GM19351 (cell line): ENCODE measurements at regions not wholly inside any gene's neighbourhood (a gene's known extent, or its start where the extent isn't known, plus 50 kb on each side); places are given as distances from the start of the nearest gene placed in this dataset.
"Not testable (repeated sequence)": the region's sequence is repeated elsewhere in the genome, so short reads cannot be mapped to it uniquely, and the experiment has no call there.

Source experiments
- ATAC-seq: cut with Tn5 transposase; IDR thresholded peaks from one replicate; pipeline ENCODE4 v1.9.1; 2021; ENCODE audit warnings: mild to moderate bottlenecking, moderate library complexity; ENCODE audit not compliant: unreplicated experiment

- no peak for ATAC-seq
These were observed 254.8 kb downstream of the TEX29 start for GRCh38 chr13:111575276-111575675.

- no peak for ATAC-seq
These were observed 255.3 kb downstream of the TEX29 start for GRCh38 chr13:111575719-111576118.

GRCh38 chr13:111577208-111577828 is 256.9 kb downstream of the TEX29 start:
- no peak for ATAC-seq

GRCh38 chr13:111577956-111578605 is 257.6 kb downstream of the TEX29 start:
- no peak for ATAC-seq

- no peak for ATAC-seq
These were observed 263.7 kb downstream of the TEX29 start for GRCh38 chr13:111584101-111584672.

- no peak for ATAC-seq
These were observed 264.4 kb downstream of the TEX29 start for GRCh38 chr13:111584870-111585269.

GRCh38 chr13:111586291-111586690 is 265.8 kb downstream of the TEX29 start:
- no peak for ATAC-seq

GRCh38 chr13:111587249-111587648 is 266.8 kb downstream of the TEX29 start:
- no peak for ATAC-seq

GRCh38 chr13:111589321-111589720 is 268.9 kb downstream of the TEX29 start:
- ATAC-seq = no peak

- no peak for ATAC-seq
These were observed 269.6 kb downstream of the TEX29 start for GRCh38 chr13:111589992-111590391.

GRCh38 chr13:111590796-111591195 is 270.4 kb downstream of the TEX29 start:
- ATAC-seq = no peak

GRCh38 chr13:111593490-111593889 is 273.0 kb downstream of the TEX29 start:
- ATAC-seq = not testable (repeated sequence)

- no peak for ATAC-seq
These were observed 274.2 kb downstream of the TEX29 start for GRCh38 chr13:111594606-111595005.

- ATAC-seq = no peak
These were observed 274.8 kb downstream of the TEX29 start for GRCh38 chr13:111595276-111595675.

- no peak for ATAC-seq
These were observed 275.3 kb downstream of the TEX29 start for GRCh38 chr13:111595791-111596190.

GRCh38 chr13:111597191-111597611 is 276.8 kb downstream of the TEX29 start:
- ATAC-seq = no peak

- no peak for ATAC-seq
These were observed 277.2 kb downstream of the TEX29 start for GRCh38 chr13:111597618-111598017.

GRCh38 chr13:111598747-111599146 is 278.3 kb downstream of the TEX29 start:
- ATAC-seq = no peak

- no peak for ATAC-seq
These were observed 279.3 kb downstream of the TEX29 start for GRCh38 chr13:111599791-111600190.

GRCh38 chr13:111602874-111603273 is 282.4 kb downstream of the TEX29 start:
- no peak for ATAC-seq

GRCh38 chr13:111604097-111604496 is 283.7 kb downstream of the TEX29 start:
- no peak for ATAC-seq

- ATAC-seq = no peak
These were observed 288.1 kb downstream of the TEX29 start for GRCh38 chr13:111608556-111608955.
